ENCODE measurements at regions not wholly inside any gene's neighbourhood (a gene's known extent, or its start where the extent isn't known, plus 50 kb on each side); places are given as distances from the start of the nearest gene placed in this dataset.

GRCh38 chr18:10162340-10162739 lies 248.5 kb downstream of the VAPA start:
- no peak for DNase-seq
- H3K27me3 ChIP-seq = no peaks in the 10 kb centered on the region
- no peak for TF ChIP-seq CTCF (IDR thresholded peaks at IDR 0.05)
- no peak for TF ChIP-seq POLR2A (IDR thresholded peaks at IDR 0.05)
- no peaks in the 10 kb centered on the region for H3K4me1 ChIP-seq
- H3K9me3 ChIP-seq = no peaks in the 10 kb centered on the region
- no peak overlapping the region for H3K4me3 ChIP-seq (replicated peaks in 1 of 3)
- H3K36me3 ChIP-seq = no peaks in the 10 kb centered on the region
- intact Hi-C loops (cut with DNase I) = no loop called here
- H3K27ac ChIP-seq = no peak overlapping the region
- 84% methylated on average over 4 of the region's 4 CpGs for WGBS, 2 donors

- TF ChIP-seq POLR2A (IDR thresholded peaks at IDR 0.05) = no peak
- TF ChIP-seq CTCF (IDR thresholded peaks at IDR 0.05) = no peak
- Histone ChIP-seq H3K4me1 (peaks cover 0 to 6% of the 10 kb centered on the region in 2 donors), H3K27me3 (no peaks in the 10 kb centered on the region), H3K9me3 (no peaks in the 10 kb centered on the region), H3K27ac (no peak overlapping the region), H3K36me3 (no peaks in the 10 kb centered on the region), H3K4me3 (replicated peaks in 1 of 3) (no peak overlapping the region)
- intact Hi-C loops (cut with DNase I) = no loop called here
- no peak for DNase-seq
- 83 to 84% methylated on average over 17 of the region's 17 CpGs for WGBS, 2 donors
Observed at GRCh38 chr18:10164271-10165071, 250.7 kb downstream of the VAPA start.

GRCh38 chr18:10166164-10166807 lies 252.5 kb downstream of the VAPA start:
- H3K4me1 ChIP-seq = peaks cover 0 to 7% of the 10 kb centered on the region in 2 donors
- DNase-seq = no peak
- WGBS, 2 donors = 94 to 96% methylated on average over 19 to 21 of the region's 22 CpGs
- TF ChIP-seq CTCF (IDR thresholded peaks at IDR 0.05) = no peak
- TF ChIP-seq POLR2A (IDR thresholded peaks at IDR 0.05) = no peak
- intact Hi-C loops (cut with DNase I) = no loop called here
- H3K36me3 ChIP-seq = no peaks in the 10 kb centered on the region
- no peak overlapping the region for H3K27ac ChIP-seq
- no peak overlapping the region for H3K4me3 ChIP-seq (replicated peaks in 1 of 3)
- no peaks in the 10 kb centered on the region for H3K27me3 ChIP-seq
- no peaks in the 10 kb centered on the region for H3K9me3 ChIP-seq

GRCh38 chr18:10167759-10168158 lies 253.9 kb downstream of the VAPA start:
- intact Hi-C loops (cut with DNase I) = no loop called here
- TF ChIP-seq POLR2A (IDR thresholded peaks at IDR 0.05) (no peak), CTCF (IDR thresholded peaks at IDR 0.05) (no peak)

GRCh38 chr18:10168477-10168876 lies 254.7 kb downstream of the VAPA start:
- no peak overlapping the region for H3K27ac ChIP-seq
- DNase-seq = no peak
- no peak overlapping the region for H3K4me3 ChIP-seq (replicated peaks in 1 of 3)

More at GRCh38 chr18:10167759-10168158, 253.9 kb downstream of the VAPA start:
- no peak for DNase-seq
- H3K27ac ChIP-seq = no peak overlapping the region
- no peaks in the 10 kb centered on the region for H3K9me3 ChIP-seq
- 94 to 95% methylated on average over 11 of the region's 11 CpGs for WGBS, 2 donors
- no peaks in the 10 kb centered on the region for H3K27me3 ChIP-seq
- H3K4me3 ChIP-seq (replicated peaks in 1 of 3) = no peak overlapping the region
- H3K4me1 ChIP-seq = peaks cover 0 to 7% of the 10 kb centered on the region in 2 donors
- H3K36me3 ChIP-seq = no peaks in the 10 kb centered on the region

More at GRCh38 chr18:10168477-10168876, 254.7 kb downstream of the VAPA start:
- TF ChIP-seq POLR2A (IDR thresholded peaks at IDR 0.05) (no peak), CTCF (IDR thresholded peaks at IDR 0.05) (no peak)
- no peaks in the 10 kb centered on the region for H3K27me3 ChIP-seq
- intact Hi-C loops (cut with DNase I) = no loop called here
- H3K9me3 ChIP-seq = no peaks in the 10 kb centered on the region
- H3K36me3 ChIP-seq = no peaks in the 10 kb centered on the region
- 82 to 86% methylated on average over 9 of the region's 9 CpGs for WGBS, 2 donors
- H3K4me1 ChIP-seq = peaks cover 0 to 7% of the 10 kb centered on the region in 2 donors
